ENCODE measurements at regions not wholly inside any gene's neighbourhood (a gene's known extent, or its start where the extent isn't known, plus 50 kb on each side); places are given as distances from the start of the nearest gene placed in this dataset.

- Histone ChIP-seq H3K79me2 (ENCODE audit: control insufficient read depth, low read length) (no peaks in the 10 kb centered on the region), H3F3A (ENCODE audit: control insufficient read depth, insufficient read depth) (no peaks in the 10 kb centered on the region), H4K20me1 (ENCODE audit: control insufficient read depth, insufficient read depth, low read depth, low read length) (no peaks in the 10 kb centered on the region), H3K9me2 (replicated peaks; ENCODE audit: control insufficient read depth, low read length) (no peaks in the 10 kb centered on the region), H3K9me3 (ENCODE audit: control insufficient read depth, insufficient read depth, low read length) (no peaks in the 10 kb centered on the region), H3K4me2 (ENCODE audit: low read length) (no peak overlapping the region), H3K4me1 (ENCODE audit: control insufficient read depth, low read length) (no peaks in the 10 kb centered on the region), H3K27me3 (ENCODE audit: control insufficient read depth, low read length) (no peaks in the 10 kb centered on the region), H3K4me3 (ENCODE audit: low read length) (no peak overlapping the region), H3K36me3 (ENCODE audit: control insufficient read depth, low read length) (no peaks in the 10 kb centered on the region), H3K27ac (ENCODE audit: low read depth, low read length) (no peak overlapping the region)
- TF ChIP-seq CTCF (IDR thresholded peaks at IDR 0.05; ENCODE audit: low read depth, low read length, poor library complexity, severe bottlenecking) = no peak
- no peak for TF ChIP-seq EZH2phosphoT487 (IDR thresholded peaks at IDR 0.05; ENCODE audit: borderline replicate concordance, low read length)
These were observed 84.4 kb downstream of the EFNB1 start for GRCh38 chrX:68913249-68913547.

GRCh38 chrX:68912113-68912512 is 83.3 kb downstream of the EFNB1 start:
- Histone ChIP-seq H3K79me2 (ENCODE audit: control insufficient read depth, low read length) (no peaks in the 10 kb centered on the region), H3K27ac (ENCODE audit: low read depth, low read length) (no peak overlapping the region), H3K27me3 (ENCODE audit: control insufficient read depth, low read length) (no peaks in the 10 kb centered on the region), H3K4me2 (ENCODE audit: low read length) (no peak overlapping the region), H4K20me1 (ENCODE audit: control insufficient read depth, insufficient read depth, low read depth, low read length) (no peaks in the 10 kb centered on the region), H3K9me3 (ENCODE audit: control insufficient read depth, insufficient read depth, low read length) (no peaks in the 10 kb centered on the region), H3K4me3 (ENCODE audit: low read length) (no peak overlapping the region), H3K36me3 (ENCODE audit: control insufficient read depth, low read length) (no peaks in the 10 kb centered on the region), H3K9me2 (replicated peaks; ENCODE audit: control insufficient read depth, low read length) (no peaks in the 10 kb centered on the region), H3K4me1 (ENCODE audit: control insufficient read depth, low read length) (no peaks in the 10 kb centered on the region), H3F3A (ENCODE audit: control insufficient read depth, insufficient read depth) (no peaks in the 10 kb centered on the region)
- TF ChIP-seq EZH2phosphoT487 (IDR thresholded peaks at IDR 0.05; ENCODE audit: borderline replicate concordance, low read length) (no peak), CTCF (IDR thresholded peaks at IDR 0.05; ENCODE audit: low read depth, low read length, poor library complexity, severe bottlenecking) (no peak)

GRCh38 chrX:68910731-68911428 is 82.1 kb downstream of the EFNB1 start:
- no peak for TF ChIP-seq CTCF (IDR thresholded peaks at IDR 0.05; ENCODE audit: low read depth, low read length, poor library complexity, severe bottlenecking)
- no peaks in the 10 kb centered on the region for H3K79me2 ChIP-seq (ENCODE audit: control insufficient read depth, low read length)
- no peaks in the 10 kb centered on the region for H3K36me3 ChIP-seq (ENCODE audit: control insufficient read depth, low read length)
- no peaks in the 10 kb centered on the region for H3K4me1 ChIP-seq (ENCODE audit: control insufficient read depth, low read length)
- H3K9me3 ChIP-seq (ENCODE audit: control insufficient read depth, insufficient read depth, low read length) = no peaks in the 10 kb centered on the region
- no peaks in the 10 kb centered on the region for H3F3A ChIP-seq (ENCODE audit: control insufficient read depth, insufficient read depth)
- no peaks in the 10 kb centered on the region for H3K27me3 ChIP-seq (ENCODE audit: control insufficient read depth, low read length)
- H4K20me1 ChIP-seq (ENCODE audit: control insufficient read depth, insufficient read depth, low read depth, low read length) = no peaks in the 10 kb centered on the region
- no peaks in the 10 kb centered on the region for H3K9me2 ChIP-seq (replicated peaks; ENCODE audit: control insufficient read depth, low read length)
- no peak overlapping the region for H3K27ac ChIP-seq (ENCODE audit: low read depth, low read length)
- no peak overlapping the region for H3K4me2 ChIP-seq (ENCODE audit: low read length)
- H3K4me3 ChIP-seq (ENCODE audit: low read length) = no peak overlapping the region

Data from DOHH2 (cell line).